ENCODE measurements at regions not wholly inside any gene's neighbourhood (a gene's known extent, or its start where the extent isn't known, plus 50 kb on each side); places are given as distances from the start of the nearest gene placed in this dataset.
"Not testable (repeated sequence)": the region's sequence is repeated elsewhere in the genome, so short reads cannot be mapped to it uniquely, and the experiment has no call there.

DNA sequence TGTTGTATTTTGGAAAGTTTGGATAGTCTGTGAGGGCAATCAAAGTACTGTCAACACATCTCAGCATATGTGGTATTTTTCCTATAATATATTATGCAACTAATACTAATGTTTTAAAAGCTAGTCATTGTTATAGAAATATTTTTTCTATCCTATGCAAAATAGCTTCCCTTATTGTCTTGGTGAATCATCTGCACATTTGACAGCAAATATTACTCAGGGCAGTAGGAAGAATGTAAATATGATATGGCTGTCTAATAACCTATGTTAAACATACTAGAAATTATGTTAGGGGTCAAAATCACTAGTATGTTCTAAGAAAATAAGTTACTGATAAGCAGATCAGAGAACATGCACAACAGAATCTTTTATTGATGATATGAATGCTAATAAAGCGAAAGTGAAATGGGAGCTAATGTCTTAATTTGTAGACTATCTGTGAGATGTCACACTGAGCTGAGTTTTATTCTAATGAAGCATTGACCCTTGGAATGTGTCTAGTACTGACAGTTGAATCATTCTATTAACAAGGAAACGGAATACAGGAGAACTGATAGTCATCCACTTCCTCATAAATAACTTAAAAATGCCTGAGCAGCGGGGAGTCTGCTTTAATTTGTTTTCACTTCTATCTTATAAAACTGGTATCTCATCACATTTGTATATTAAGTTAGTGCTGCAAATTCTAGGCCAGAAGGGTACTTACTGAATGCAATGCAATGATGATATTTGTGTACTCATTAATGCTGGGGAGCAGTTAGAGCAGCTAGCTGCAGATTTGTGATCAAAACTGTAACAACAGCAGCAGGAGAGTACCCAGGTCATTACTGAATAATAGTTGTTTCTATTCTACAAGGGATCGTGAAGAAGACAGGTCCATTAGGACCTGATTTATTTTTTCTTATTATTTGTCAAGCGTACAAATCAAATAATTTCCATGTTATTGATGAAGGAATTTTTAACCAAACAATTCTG is 440.3 kb upstream of the AADAT start:
- no peak for DNase-seq

GRCh38 chr4:170526471-170526870 is 436.7 kb upstream of the AADAT start:
- no peak for DNase-seq

DNA sequence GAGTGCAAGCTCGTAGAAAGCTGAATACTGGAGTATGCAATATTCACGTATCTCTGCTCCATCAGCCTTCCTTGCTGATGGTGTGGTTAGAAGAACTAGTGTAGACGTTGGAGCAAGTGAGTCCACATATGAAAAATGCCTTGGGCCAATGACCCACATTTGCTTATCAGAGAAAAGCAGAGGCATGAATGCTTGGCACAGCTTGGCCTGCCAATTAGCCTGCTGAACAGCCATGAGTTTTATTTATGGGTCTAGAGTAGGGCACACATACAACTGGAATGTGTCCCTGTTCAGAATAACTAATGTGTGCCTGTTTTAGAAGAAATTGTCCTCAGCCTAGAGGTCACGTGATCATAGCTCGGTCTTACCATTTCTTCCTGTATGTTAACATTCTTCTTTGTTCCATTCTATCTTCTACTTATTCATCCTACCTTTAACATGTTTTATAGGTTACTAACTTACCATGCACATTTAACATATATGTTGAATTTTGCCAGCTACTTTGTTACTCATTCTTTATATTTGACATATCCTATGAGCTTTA is 432.7 kb upstream of the AADAT start:
- no peak for DNase-seq

- DNase-seq, result no peak
These were observed 407.9 kb upstream of the AADAT start for GRCh38 chr4:170497689-170498088.

DNA sequence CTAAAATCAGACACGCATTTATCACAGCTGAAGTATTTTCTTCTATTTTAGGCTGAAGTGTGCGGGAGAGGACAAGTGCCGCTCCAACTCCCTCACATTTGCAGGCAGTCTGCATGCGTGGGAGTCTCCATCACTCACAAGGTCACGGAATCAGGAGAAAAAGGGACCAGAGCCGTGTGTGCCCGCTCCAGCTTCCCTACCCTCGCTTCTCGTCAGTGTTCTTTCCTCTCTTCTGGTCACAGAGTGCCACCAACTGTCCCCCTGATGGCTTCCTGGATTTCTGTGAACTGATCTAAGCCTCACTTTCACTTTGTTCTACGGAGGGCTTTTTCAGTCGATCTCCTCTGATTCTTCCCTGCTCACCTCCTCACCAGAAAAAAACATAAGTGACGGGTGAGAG is 407.4 kb upstream of the AADAT start:
- DNase-seq, result no peak

- DNase-seq, result no peak
These were observed 402.2 kb upstream of the AADAT start for GRCh38 chr4:170491981-170492380.

- DNase-seq, result no peak
These were observed 386.6 kb upstream of the AADAT start for GRCh38 chr4:170476351-170476750.

DNA sequence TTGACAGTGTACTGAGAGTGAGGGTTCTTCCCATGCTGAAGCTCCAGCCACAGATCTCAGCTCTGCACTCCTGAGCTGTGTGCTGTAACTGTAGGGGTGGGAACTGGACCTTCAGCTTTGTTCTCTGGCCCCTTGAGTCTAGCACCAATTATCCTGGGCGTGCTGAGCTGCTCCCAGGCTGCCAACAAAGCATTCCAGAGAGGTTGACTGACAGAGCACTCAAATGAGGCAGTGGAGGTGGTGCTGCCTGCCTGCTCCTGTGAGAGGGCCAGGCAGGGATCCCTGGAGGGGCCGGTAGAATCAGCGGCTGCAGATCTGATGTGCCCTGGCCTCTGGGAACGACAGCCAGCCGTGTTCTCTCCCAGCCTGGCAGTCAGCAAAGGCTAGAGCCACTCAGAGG is 375.7 kb upstream of the AADAT start:
- no peak for DNase-seq

GRCh38 chr4:170464614-170465197 is 374.9 kb upstream of the AADAT start:
- DNase-seq, result no peak

DNA sequence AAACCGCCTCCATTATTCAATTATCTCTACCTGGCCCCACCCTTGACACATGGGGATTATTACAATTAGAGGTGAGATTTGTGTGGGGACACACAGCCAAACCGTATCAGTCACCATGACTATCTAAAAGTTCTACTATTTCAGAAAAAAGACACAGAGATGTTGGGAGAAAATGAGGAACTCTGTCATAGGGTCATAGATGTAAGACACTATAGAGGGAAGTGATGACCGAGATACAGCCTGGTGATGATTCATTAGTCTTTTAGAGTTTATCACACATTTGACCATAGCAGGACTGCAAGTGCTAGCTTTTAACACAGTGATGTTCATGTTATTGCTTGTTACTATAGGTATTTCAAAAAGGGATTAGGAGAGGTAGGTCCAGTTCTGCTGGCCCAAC is 357.0 kb upstream of the AADAT start:
- DNase-seq, result no peak

DNA sequence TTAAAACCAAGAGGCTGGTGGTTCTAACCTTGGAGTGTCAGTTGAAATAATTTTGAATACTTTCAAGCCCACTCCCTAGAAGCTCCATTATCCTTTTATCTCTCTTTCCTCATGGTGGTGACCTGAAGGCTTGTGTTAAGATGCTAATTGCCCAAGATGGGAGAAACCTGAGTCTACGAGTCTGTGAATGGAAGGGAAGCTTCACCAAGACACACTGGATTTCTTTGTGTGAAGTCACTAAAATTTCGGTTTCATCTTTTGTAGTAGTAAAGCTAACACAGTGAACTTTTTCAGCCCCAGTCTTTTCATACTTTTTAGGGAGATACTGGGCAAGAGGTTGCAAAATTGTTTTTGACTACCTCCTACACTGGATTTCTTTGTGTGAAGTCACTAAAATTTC is 351.4 kb upstream of the AADAT start:
- DNase-seq, result not testable (repeated sequence)

- DNase-seq, result no peak
These were observed 339.2 kb upstream of the AADAT start for GRCh38 chr4:170428929-170429328.

- DNase-seq, result no peak
These were observed 335.9 kb upstream of the AADAT start for GRCh38 chr4:170425521-170426143.

DNA sequence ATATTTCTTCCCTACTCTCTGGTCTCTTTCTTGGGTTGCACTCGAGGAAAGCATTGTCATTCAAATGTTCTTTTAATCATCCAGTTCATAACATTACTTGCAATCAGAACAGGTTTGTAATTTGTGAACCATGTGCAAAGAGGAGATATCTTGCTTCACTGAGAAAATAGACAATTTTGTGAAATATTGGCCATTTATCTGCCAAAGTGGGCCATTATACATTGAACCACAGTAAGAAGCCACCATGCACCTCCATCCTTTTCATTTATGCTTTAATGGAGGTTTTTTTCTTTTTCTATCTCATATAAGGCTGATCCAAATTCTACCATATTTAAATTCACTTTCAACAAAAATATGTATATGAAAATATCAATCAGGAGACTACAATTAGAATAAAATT is 335.3 kb upstream of the AADAT start:
- no peak for DNase-seq

DNA sequence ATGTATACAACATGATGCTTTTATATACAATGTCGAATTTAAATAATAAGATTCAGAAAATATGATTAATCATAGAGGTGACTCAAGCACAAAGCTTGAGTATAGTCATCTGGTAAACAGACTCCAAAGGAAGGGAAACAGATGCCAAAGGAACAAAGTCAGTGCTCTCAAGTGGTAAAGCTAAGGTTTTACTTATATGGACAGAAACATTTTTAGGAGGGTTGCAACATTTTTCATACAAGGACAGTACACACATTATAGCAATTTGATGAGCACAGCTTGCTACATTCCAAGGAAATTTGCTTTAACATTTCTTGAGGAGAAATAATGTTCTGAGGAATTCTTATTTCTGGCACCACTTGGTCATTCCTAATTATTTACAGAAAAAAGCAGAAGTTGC is 333.4 kb upstream of the AADAT start:
- DNase-seq, result no peak

- DNase-seq, result no peak
These were observed 330.5 kb upstream of the AADAT start for GRCh38 chr4:170420255-170420693.

GRCh38 chr4:170414961-170415360 is 325.2 kb upstream of the AADAT start:
- no peak for DNase-seq

DNA sequence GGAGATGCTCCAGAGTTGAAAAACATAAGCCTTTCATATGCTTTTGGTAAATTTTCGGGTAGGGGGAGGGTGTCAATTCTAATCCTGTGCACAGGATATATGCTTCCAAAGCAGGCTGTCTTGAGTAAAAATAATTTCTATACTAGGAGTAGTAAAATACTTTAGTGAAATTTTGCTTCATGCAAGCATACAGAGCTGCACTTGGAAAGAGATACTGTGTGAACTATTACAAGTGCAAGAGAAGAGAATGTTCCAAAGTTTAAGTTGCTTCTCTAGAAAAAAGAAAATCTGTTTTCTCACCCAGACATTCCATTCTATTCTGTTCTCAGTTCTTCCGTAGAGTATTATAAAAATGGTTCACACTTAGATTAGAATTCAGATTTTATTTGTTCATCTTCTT is 324.6 kb upstream of the AADAT start:
- no peak for DNase-seq

- DNase-seq, result no peak
These were observed 324.2 kb upstream of the AADAT start for GRCh38 chr4:170413951-170414350.

DNA sequence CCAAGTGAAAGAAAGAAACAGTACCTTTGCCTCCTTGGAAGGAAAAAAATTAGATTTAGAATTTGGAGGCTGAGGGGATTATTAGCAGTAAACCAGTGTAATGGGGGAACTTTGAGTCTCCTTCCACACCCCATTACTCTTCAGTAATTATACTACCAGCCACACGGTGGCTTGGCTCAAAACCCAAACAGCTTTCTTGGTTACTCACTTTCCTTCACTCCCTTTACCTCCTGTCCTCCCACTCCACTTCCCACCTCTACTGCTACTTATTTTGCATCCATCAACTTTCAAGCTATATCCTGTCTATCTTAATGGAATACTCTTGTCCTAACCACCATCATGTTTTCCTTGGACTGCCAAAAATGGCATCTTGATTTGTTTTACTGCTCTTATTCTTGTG is 310.6 kb upstream of the AADAT start:
- DNase-seq, result no peak

DNA sequence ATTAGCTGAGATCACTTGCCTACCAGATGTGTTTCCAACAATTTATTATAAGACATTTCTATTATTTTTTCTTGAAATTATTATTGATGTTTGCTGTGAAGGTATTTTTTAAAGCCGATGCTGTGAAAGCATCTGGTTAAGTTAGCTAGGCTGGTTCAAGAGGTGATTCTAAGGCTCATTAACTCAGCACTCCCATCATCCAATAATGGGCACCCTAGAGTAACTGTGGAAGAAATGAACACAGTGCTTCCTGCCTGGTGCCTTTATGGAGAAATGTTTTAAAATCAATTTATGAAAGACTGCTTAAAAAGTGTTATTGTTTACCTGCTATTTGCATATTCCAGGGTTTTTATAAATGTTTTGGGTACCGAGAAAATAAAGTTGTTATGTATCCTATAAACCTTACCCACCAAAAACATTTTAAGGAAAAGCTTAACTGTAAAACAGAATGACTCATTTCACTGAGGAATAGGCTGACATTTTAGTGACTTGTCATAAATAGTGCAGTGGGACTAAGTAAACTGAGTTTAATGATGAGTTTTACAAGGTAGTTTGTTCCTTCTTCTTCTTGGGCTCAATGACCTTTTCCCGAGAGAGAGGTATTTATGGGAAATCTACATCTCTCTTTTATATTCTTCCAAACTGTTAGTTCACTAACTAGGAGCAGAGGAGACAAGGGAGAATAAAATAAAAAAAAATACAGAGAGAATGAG is 310.0 kb upstream of the AADAT start:
- DNase-seq, result no peak

DNA sequence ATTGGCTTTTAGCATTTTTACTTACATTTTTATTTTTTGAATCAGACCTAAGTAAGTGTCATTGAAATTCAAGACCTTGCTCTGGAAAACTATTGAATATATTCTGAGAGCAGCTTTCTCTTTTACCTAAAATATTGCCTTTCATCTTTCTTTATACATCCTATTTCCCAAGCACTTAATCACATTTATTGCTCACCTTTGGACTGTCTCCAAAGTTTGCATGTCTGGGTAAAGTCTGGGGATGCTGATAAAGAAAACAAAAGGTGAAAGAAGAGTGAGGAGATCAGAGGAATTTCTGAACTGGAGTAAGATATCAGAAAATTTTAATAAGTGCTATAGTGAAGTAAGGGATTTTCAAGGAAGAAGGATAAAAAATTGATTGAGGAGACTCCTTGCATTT is 308.5 kb upstream of the AADAT start:
- no peak for DNase-seq

DNA sequence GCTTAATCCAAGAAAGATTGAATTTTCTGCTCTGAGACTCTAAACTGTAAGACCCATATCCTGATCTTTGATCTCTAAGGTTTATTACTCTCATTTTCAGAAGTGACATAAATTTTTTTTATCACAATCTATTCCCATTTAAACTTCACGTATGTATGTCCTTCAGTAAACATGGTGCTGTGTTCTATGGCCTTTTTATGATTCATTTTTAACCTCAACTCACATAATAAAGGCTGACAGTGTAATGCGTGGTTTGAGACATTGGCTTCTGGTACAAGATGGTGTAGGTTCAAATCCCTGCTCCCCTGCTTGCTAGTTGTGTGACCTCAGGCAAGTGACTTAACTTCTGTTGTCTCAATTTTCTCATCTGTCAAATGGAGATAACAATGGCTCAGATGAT is 306.0 kb upstream of the AADAT start:
- DNase-seq, result no peak

Data from activated gamma-delta T cell (primary cell).